HepG2 (cell line): ENCODE measurements at regions not wholly inside any gene's neighbourhood (a gene's known extent, or its start where the extent isn't known, plus 50 kb on each side); places are given as distances from the start of the nearest gene placed in this dataset.

Experiments
- ASH2L ChIP-seq: fragments of 300-600, 200-600 bp; sonication (generic); IDR thresholded peaks from 2 replicates; pipeline ENCODE4 v1.7.0; 2017; ENCODE audit warnings: low read depth, mild to moderate bottlenecking, moderate library complexity, mixed read lengths, low read length; ENCODE audit not compliant: insufficient read length
- ATF1 ChIP-seq: IDR thresholded peaks from 2 replicates; pipeline ENCODE4 v1.6.1; 2016; ENCODE audit warnings: mild to moderate bottlenecking, control low read depth
- GABPA ChIP-seq, 2 experiments: IDR thresholded peaks; 2 replicates each; pipeline ENCODE4 v1.6.1; 2011 to 2016; ENCODE audit warnings: low read depth in 2 of 2, low read length in 1 of 2, missing biosample characterization in 1 of 2, missing genetic modification characterization in 1 of 2
- GATA4 ChIP-seq: sonication (generic); IDR thresholded peaks from 2 replicates; pipeline ENCODE4 v1.6.1; 2016; ENCODE audit warnings: antibody characterized with exemption, low read depth, borderline replicate concordance
- HIVEP1 ChIP-seq: sonication (generic); formaldehyde crosslinking; IDR thresholded peaks from 2 replicates; pipeline ENCODE4 v1.4.0; 2020; ENCODE audit warnings: mild to moderate bottlenecking, missing genetic modification reagents
- HOXA9 ChIP-seq: sonication (generic); formaldehyde crosslinking; IDR thresholded peaks from 2 replicates; pipeline ENCODE4 v1.8.1; 2022; ENCODE audit warnings: missing genetic modification reagents, mild to moderate bottlenecking, moderate library complexity, borderline replicate concordance
- MTA1 ChIP-seq: sonication (generic); formaldehyde crosslinking; IDR thresholded peaks from 2 replicates; pipeline ENCODE4 v1.4.0; 2020; ENCODE audit warnings: missing genetic modification reagents, mild to moderate bottlenecking, borderline replicate concordance
- NFIC ChIP-seq: IDR thresholded peaks from 2 replicates; pipeline ENCODE4 v1.6.1; 2012; ENCODE audit warnings: mild to moderate bottlenecking, low read length, inconsistent platforms
- POLR2G ChIP-seq: fragments of 200-400 bp; formaldehyde crosslinking; IDR thresholded peaks from 2 replicates; pipeline ENCODE4 v1.6.1; 2018; ENCODE audit warnings: mild to moderate bottlenecking, low read depth, low read length, moderate library complexity
- TBX2 ChIP-seq: sonication (generic); formaldehyde crosslinking; IDR thresholded peaks from 2 replicates; pipeline ENCODE4 v1.5.0; 2020; ENCODE audit warnings: missing genetic modification reagents, mild to moderate bottlenecking, borderline replicate concordance
- THAP11 ChIP-seq: IDR thresholded peaks from 2 replicates; pipeline ENCODE4 v1.6.1; 2016; ENCODE audit warnings: missing biosample characterization, missing genetic modification reagents
- ZFX ChIP-seq: sonication (generic); formaldehyde crosslinking; IDR thresholded peaks from 2 replicates; pipeline ENCODE4 v1.4.0; 2020; ENCODE audit warnings: mild to moderate bottlenecking, low read depth, missing genetic modification reagents, moderate library complexity
- ZNF17 ChIP-seq: sonication (generic); formaldehyde crosslinking; IDR thresholded peaks from 2 replicates; pipeline ENCODE4 v1.5.0; 2020; ENCODE audit warnings: mild to moderate bottlenecking, missing genetic modification reagents
- ZNF724P ChIP-seq: sonication (generic); formaldehyde crosslinking; IDR thresholded peaks from 2 replicates; pipeline ENCODE4 v1.8.0; 2022; ENCODE audit warnings: missing genetic modification reagents, borderline replicate concordance
- ZNF749 ChIP-seq: sonication (generic); formaldehyde crosslinking; IDR thresholded peaks from 2 replicates; pipeline ENCODE4 v1.8.0; 2022; ENCODE audit warnings: mild to moderate bottlenecking, missing genetic modification reagents, moderate library complexity, borderline replicate concordance
- TF ChIP-seq, protein P1 (sequence below): sonication (generic); formaldehyde crosslinking; IDR thresholded peaks from 2 replicates; pipeline ENCODE4 v1.4.0; 2020; ENCODE audit warnings: low read depth, mild to moderate bottlenecking, missing genetic modification reagents
- TF ChIP-seq, protein P2 (sequence below), 2 experiments: sonication (generic) in 1 of 2; formaldehyde crosslinking in 1 of 2; IDR thresholded peaks; 2 replicates each; pipeline versions ENCODE4 v1.4.0 to v1.6.1; 2018 to 2020; ENCODE audit warnings: missing genetic modification reagents in 2 of 2, borderline replicate concordance in 1 of 2, low read depth in 1 of 2, mild to moderate bottlenecking in 1 of 2, missing biosample characterization in 1 of 2
- TF ChIP-seq, protein P3 (sequence below): sonication (generic); formaldehyde crosslinking; IDR thresholded peaks from 2 replicates; pipeline ENCODE4 v1.8.0; 2023; ENCODE audit warnings: mild to moderate bottlenecking, missing genetic modification reagents
- TF ChIP-seq, protein P4 (sequence below): sonication (generic); formaldehyde crosslinking; conservative IDR thresholded peaks from 2 replicates; pipeline ENCODE4 v1.8.0; 2022; ENCODE audit warnings: mild to moderate bottlenecking, moderate library complexity, missing genetic modification reagents
- TF ChIP-seq, protein P5 (sequence below): sonication (generic); formaldehyde crosslinking; IDR thresholded peaks from 2 replicates; pipeline ENCODE4 v1.4.0; 2020; ENCODE audit warnings: mild to moderate bottlenecking, missing genetic modification reagents

DNA sequence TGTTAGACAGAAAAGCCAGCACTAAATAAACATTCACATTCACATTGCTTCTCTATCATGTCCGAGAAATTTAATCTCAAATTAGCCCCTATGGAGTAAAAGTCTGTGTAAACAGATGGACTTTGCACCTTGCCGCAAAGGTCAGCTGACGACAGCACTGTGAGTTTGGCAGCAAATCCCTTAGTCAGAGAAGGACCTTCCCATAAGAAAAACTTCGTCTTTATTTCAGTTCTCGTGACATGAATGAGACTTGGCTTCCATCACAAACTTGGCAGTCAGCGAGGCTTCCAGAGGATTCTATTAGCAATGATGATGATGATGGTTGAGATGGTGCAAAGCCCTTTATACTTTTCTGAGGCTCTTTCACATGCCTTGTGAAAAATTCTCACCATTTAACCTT is 133.7 kb upstream of the IFNGR1 start (continued):
- peak; percentile 60 for TF ChIP-seq ASH2L
- TF ChIP-seq ATF1 (CRISPR knock-in tag): peak; percentile 53; the same call in 1 of the 2 replicates
- TF ChIP-seq ZNF724P: no peak
- TF ChIP-seq GABPA (IDR thresholded peaks at IDR 0.05; ENCODE audit: low read depth, low read length): no peak
- TF ChIP-seq GABPA (CRISPR knock-in tag; IDR thresholded peaks at IDR 0.05; ENCODE audit: low read depth): peak; percentile 29; the same call in 1 of the 2 replicates
- peak; percentile 47; the same call in 1 of the 2 replicates for TF ChIP-seq THAP11 (CRISPR knock-in tag)
- no peak for TF ChIP-seq ZNF17
- TF ChIP-seq, protein P1, sequence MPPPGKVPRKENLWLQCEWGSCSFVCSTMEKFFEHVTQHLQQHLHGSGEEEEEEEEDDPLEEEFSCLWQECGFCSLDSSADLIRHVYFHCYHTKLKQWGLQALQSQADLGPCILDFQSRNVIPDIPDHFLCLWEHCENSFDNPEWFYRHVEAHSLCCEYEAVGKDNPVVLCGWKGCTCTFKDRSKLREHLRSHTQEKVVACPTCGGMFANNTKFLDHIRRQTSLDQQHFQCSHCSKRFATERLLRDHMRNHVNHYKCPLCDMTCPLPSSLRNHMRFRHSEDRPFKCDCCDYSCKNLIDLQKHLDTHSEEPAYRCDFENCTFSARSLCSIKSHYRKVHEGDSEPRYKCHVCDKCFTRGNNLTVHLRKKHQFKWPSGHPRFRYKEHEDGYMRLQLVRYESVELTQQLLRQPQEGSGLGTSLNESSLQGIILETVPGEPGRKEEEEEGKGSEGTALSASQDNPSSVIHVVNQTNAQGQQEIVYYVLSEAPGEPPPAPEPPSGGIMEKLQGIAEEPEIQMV: no peak
- no peak for TF ChIP-seq ZNF749 (CRISPR knock-in tag)
- TF ChIP-seq ZFX: no peak
- TF ChIP-seq, protein P2, sequence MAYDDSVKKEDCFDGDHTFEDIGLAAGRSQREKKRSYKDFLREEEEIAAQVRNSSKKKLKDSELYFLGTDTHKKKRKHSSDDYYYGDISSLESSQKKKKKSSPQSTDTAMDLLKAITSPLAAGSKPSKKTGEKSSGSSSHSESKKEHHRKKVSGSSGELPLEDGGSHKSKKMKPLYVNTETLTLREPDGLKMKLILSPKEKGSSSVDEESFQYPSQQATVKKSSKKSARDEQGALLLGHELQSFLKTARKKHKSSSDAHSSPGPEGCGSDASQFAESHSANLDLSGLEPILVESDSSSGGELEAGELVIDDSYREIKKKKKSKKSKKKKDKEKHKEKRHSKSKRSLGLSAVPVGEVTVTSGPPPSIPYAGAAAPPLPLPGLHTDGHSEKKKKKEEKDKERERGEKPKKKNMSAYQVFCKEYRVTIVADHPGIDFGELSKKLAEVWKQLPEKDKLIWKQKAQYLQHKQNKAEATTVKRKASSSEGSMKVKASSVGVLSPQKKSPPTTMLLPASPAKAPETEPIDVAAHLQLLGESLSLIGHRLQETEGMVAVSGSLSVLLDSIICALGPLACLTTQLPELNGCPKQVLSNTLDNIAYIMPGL (CRISPR knock-in tag; IDR thresholded peaks at IDR 0.05; ENCODE audit: borderline replicate concordance in 1 of 2, low read depth in 1 of 2): no peak
- TF ChIP-seq, protein P3, sequence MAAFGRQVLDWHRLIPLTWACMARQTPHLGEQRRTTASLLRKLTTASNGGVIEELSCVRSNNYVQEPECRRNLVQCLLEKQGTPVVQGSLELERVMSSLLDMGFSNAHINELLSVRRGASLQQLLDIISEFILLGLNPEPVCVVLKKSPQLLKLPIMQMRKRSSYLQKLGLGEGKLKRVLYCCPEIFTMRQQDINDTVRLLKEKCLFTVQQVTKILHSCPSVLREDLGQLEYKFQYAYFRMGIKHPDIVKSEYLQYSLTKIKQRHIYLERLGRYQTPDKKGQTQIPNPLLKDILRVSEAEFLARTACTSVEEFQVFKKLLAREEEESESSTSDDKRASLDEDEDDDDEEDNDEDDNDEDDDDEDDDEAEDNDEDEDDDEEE (CRISPR knock-in tag): no peak
- TF ChIP-seq HIVEP1: no peak
- no peak; the same call in none of the 2 replicates for TF ChIP-seq NFIC
- TF ChIP-seq, protein P4, sequence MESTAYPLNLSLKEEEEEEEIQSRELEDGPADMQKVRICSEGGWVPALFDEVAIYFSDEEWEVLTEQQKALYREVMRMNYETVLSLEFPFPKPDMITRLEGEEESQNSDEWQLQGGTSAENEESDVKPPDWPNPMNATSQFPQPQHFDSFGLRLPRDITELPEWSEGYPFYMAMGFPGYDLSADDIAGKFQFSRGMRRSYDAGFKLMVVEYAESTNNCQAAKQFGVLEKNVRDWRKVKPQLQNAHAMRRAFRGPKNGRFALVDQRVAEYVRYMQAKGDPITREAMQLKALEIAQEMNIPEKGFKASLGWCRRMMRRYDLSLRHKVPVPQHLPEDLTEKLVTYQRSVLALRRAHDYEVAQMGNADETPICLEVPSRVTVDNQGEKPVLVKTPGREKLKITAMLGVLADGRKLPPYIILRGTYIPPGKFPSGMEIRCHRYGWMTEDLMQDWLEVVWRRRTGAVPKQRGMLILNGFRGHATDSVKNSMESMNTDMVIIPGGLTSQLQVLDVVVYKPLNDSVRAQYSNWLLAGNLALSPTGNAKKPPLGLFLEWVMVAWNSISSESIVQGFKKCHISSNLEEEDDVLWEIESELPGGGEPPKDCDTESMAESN (CRISPR knock-in tag): no peak
- TF ChIP-seq POLR2G: peak; percentile 65
- no peak for TF ChIP-seq GATA4
- no peak for TF ChIP-seq MTA1 (CRISPR knock-in tag)
- TF ChIP-seq TBX2 (CRISPR knock-in tag): no peak
- TF ChIP-seq, protein P5, sequence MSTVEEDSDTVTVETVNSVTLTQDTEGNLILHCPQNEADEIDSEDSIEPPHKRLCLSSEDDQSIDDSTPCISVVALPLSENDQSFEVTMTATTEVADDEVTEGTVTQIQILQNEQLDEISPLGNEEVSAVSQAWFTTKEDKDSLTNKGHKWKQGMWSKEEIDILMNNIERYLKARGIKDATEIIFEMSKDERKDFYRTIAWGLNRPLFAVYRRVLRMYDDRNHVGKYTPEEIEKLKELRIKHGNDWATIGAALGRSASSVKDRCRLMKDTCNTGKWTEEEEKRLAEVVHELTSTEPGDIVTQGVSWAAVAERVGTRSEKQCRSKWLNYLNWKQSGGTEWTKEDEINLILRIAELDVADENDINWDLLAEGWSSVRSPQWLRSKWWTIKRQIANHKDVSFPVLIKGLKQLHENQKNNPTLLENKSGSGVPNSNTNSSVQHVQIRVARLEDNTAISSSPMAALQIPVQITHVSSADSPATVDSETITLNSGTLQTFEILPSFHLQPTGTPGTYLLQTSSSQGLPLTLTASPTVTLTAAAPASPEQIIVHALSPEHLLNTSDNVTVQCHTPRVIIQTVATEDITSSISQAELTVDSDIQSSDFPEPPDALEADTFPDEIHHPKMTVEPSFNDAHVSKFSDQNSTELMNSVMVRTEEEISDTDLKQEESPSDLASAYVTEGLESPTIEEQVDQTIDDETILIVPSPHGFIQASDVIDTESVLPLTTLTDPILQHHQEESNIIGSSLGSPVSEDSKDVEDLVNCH: no peak
- TF ChIP-seq HOXA9 (CRISPR knock-in tag): no peak
